H9 (cell line): ENCODE measurements at regions not wholly inside any gene's neighbourhood (a gene's known extent, or its start where the extent isn't known, plus 50 kb on each side); places are given as distances from the start of the nearest gene placed in this dataset.

ENCODE experiments used
- DNase-seq: peaks from one replicate; pipeline ENCODE4 v3.0.0-alpha.2; 2017
- H2AFZ ChIP-seq: one replicate; pipeline ENCODE4 v1.6.1; 2013; ENCODE audit warnings: mild to moderate bottlenecking, low read length, control low read depth, moderate library complexity
- H2AK5ac ChIP-seq: 2 replicates; pipeline ENCODE4 v1.6.1; 2013; ENCODE audit warnings: low read length, control low read depth, mixed read lengths; ENCODE audit not compliant: insufficient read length
- H2BK120ac ChIP-seq: one replicate; pipeline ENCODE4 v1.6.1; 2013; ENCODE audit warnings: low read depth, mild to moderate bottlenecking, low read length, control low read depth, inconsistent platforms; ENCODE audit not compliant: poor library complexity, severe bottlenecking
- H2BK12ac ChIP-seq: 2 replicates; pipeline ENCODE4 v1.6.1; 2013; ENCODE audit warnings: low read length, control low read depth, mixed read lengths, low read depth; ENCODE audit not compliant: insufficient read length
- H2BK15ac ChIP-seq: 2 replicates; pipeline ENCODE4 v1.6.1; 2013; ENCODE audit warnings: low read depth, low read length, control low read depth
- H2BK20ac ChIP-seq: one replicate; pipeline ENCODE4 v1.6.1; 2013; ENCODE audit warnings: low read depth, mild to moderate bottlenecking, low read length, control low read depth, inconsistent platforms; ENCODE audit not compliant: poor library complexity, severe bottlenecking
- H2BK5ac ChIP-seq: 2 replicates; pipeline ENCODE4 v1.6.1; 2013; ENCODE audit warnings: low read length, control low read depth, mixed read lengths; ENCODE audit not compliant: insufficient read length
- H3K14ac ChIP-seq: 2 replicates; pipeline ENCODE4 v1.6.1; 2013; ENCODE audit warnings: low read length, control low read depth; ENCODE audit not compliant: insufficient read depth
- H3K18ac ChIP-seq: 2 replicates; pipeline ENCODE4 v1.6.1; 2013; ENCODE audit warnings: low read depth, mild to moderate bottlenecking, mixed read lengths, low read length, control low read depth; ENCODE audit not compliant: insufficient read length
- H3K23ac ChIP-seq: 2 replicates; pipeline ENCODE4 v1.6.1; 2013; ENCODE audit warnings: low read length, control low read depth, mixed read lengths, low read depth; ENCODE audit not compliant: insufficient read length
- H3K23me2 ChIP-seq: 2 replicates; pipeline ENCODE4 v1.6.1; 2013; ENCODE audit warnings: low read depth, mild to moderate bottlenecking, mixed read lengths, low read length, control low read depth; ENCODE audit not compliant: insufficient read length, poor library complexity, severe bottlenecking
- H3K27ac ChIP-seq: 2 replicates; pipeline ENCODE4 v1.5.1; 2013; ENCODE audit warnings: low read length, control low read depth, mixed read lengths, low read depth; ENCODE audit not compliant: insufficient read length
- H3K27me3 ChIP-seq: 2 replicates; pipeline ENCODE4 v1.6.1; 2013; ENCODE audit warnings: low read length, control low read depth, inconsistent platforms; ENCODE audit not compliant: insufficient read depth
- H3K4ac ChIP-seq: 2 replicates; pipeline ENCODE4 v1.6.1; 2013; ENCODE audit warnings: low read depth, mild to moderate bottlenecking, control low read depth, inconsistent platforms, low read length, moderate library complexity
- H3K4me1 ChIP-seq: 2 replicates; pipeline ENCODE4 v1.6.1; 2013; ENCODE audit warnings: low read length, control low read depth, inconsistent platforms; ENCODE audit not compliant: insufficient read depth
- H3K4me2 ChIP-seq: 2 replicates; pipeline ENCODE4 v1.6.1; 2013; ENCODE audit warnings: low read length, control low read depth, mixed read lengths; ENCODE audit not compliant: insufficient read length, insufficient read depth
- H3K56ac ChIP-seq: 2 replicates; pipeline ENCODE4 v1.6.1; 2013; ENCODE audit warnings: low read depth, mild to moderate bottlenecking, mixed read lengths, low read length, control low read depth; ENCODE audit not compliant: insufficient read length
- H3K79me1 ChIP-seq: 2 replicates; pipeline ENCODE4 v1.6.1; 2013; ENCODE audit warnings: low read depth, mild to moderate bottlenecking, moderate library complexity, low read length, control low read depth, inconsistent platforms; ENCODE audit not compliant: insufficient read depth, poor library complexity, severe bottlenecking
- H3K79me2 ChIP-seq: 2 replicates; pipeline ENCODE4 v1.6.1; 2013; ENCODE audit warnings: low read length, control low read depth, inconsistent platforms; ENCODE audit not compliant: insufficient read depth
- H3K9ac ChIP-seq: 2 replicates; pipeline ENCODE4 v1.6.1; 2013; ENCODE audit warnings: low read length, control low read depth, mixed read lengths; ENCODE audit not compliant: insufficient read length; ENCODE audit errors: extremely low read depth
- H3K9me3 ChIP-seq: one replicate; pipeline ENCODE4 v1.6.1; 2013; ENCODE audit warnings: low read depth, low read length, inconsistent platforms; ENCODE audit not compliant: control insufficient read depth
- H3T11ph ChIP-seq: one replicate; pipeline ENCODE4 v1.6.1; 2013; ENCODE audit warnings: mild to moderate bottlenecking, low read length, control low read depth, inconsistent platforms
- H4K20me1 ChIP-seq: one replicate; pipeline ENCODE4 v1.6.1; 2013; ENCODE audit not compliant: control insufficient read depth, insufficient read length, insufficient read depth
- H4K5ac ChIP-seq: 2 replicates; pipeline ENCODE4 v1.6.1; 2013; ENCODE audit warnings: low read depth, mild to moderate bottlenecking, mixed read lengths, low read length, control low read depth; ENCODE audit not compliant: insufficient read length
- H4K8ac ChIP-seq: replicated peaks from 2 replicates; pipeline ENCODE4 v1.6.1; 2013; ENCODE audit warnings: low read length, control low read depth, mixed read lengths, low read depth; ENCODE audit not compliant: insufficient read length
- H4K91ac ChIP-seq: 2 replicates; pipeline ENCODE4 v1.6.1; 2013; ENCODE audit warnings: low read depth, mild to moderate bottlenecking, moderate library complexity, mixed read lengths, low read length, control low read depth; ENCODE audit not compliant: insufficient read length
- H3K27ac Mint-ChIP-seq, 3 experiments: 2 replicates in 2 of 3; 3 replicates in 1 of 3; pipeline ENCODE4 v1.8.0; 2020 to 2021; ENCODE audit warnings: mixed read lengths in 3 of 3, mild to moderate bottlenecking in 1 of 3, moderate library complexity in 1 of 3
- H3K27me3 Mint-ChIP-seq: 2 replicates; pipeline ENCODE4 v1.8.0; 2021; ENCODE audit warnings: low read depth, mild to moderate bottlenecking, moderate library complexity, mixed read lengths
- H3K36me3 Mint-ChIP-seq, 3 experiments: 2 replicates in 2 of 3; 3 replicates in 1 of 3; pipeline ENCODE4 v1.8.0; 2020 to 2021; ENCODE audit warnings: low read depth in 3 of 3, mixed read lengths in 3 of 3; ENCODE audit not compliant: insufficient read depth in 1 of 3
- H3K4me1 Mint-ChIP-seq, 2 experiments: 2 replicates each; pipeline ENCODE4 v1.8.0; 2020; ENCODE audit warnings: mixed read lengths in 2 of 2
- H3K4me3 Mint-ChIP-seq, 2 experiments: 2 replicates in 1 of 2; 3 replicates in 1 of 2; pipeline ENCODE4 v1.8.0; 2020 to 2021; ENCODE audit warnings: mild to moderate bottlenecking in 2 of 2, mixed read lengths in 2 of 2, moderate library complexity in 1 of 2
- H3K9me3 Mint-ChIP-seq, 2 experiments: 2 replicates in 1 of 2; 3 replicates in 1 of 2; pipeline ENCODE4 v1.8.0; 2020; ENCODE audit warnings: mild to moderate bottlenecking in 2 of 2, mixed read lengths in 2 of 2, moderate library complexity in 1 of 2
- WGBS: extraction: QIAGEN DNeasy Blood & Tissue Kit; methylation state at CpG from one replicate; pipeline ENCODE4 v1.1.7; 2013; ENCODE audit warnings: missing lambda C conversion rate, low lambda C conversion rate, mixed read lengths; ENCODE audit not compliant: insufficient read length; ENCODE audit errors: extremely low coverage; 5-methylcytosine and 5-hydroxymethylcytosine counted together
- TF ChIP-seq, protein P1 (sequence below): fragments of 200-600 bp; sonication (generic); conservative IDR thresholded peaks from 3 replicates; pipeline ENCODE4 v1.8.0; 2021; ENCODE audit warnings: antibody characterized with exemption, mild to moderate bottlenecking

DNA sequence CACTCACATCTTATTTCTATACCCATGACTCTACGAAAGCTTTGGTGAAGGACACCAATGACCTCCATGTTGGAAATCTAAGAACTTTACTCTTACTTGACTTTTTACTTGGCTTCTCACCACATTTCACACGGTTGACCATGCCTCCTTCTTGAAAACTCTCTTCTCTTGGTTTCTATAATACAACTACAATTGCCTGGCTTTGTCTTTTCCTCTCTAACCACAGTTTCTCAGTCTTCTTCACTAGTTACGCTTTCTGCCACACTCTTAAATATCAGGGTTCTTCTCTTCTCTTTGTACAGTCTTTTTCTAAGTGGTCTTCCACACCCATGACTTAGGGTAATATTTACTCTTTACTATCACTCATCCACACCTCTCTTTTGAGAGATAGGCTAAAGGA is 2079.8 kb upstream of the WWC1 start:
- Histone ChIP-seq H2BK12ac (no peak overlapping the region), H4K8ac (no peak overlapping the region), H3K27ac (no peak overlapping the region), H2BK15ac (no peak overlapping the region), H3K56ac (no peak overlapping the region), H3K79me2 (no peaks in the 10 kb centered on the region), H3K23ac (no peak overlapping the region), H4K20me1 (no peaks in the 10 kb centered on the region), H2BK120ac (no peak overlapping the region), H2BK5ac (no peak overlapping the region), H3K4me1 (no peaks in the 10 kb centered on the region), H3K23me2 (no peaks in the 10 kb centered on the region), H2AFZ (no peak overlapping the region), H3K79me1 (no peaks in the 10 kb centered on the region), H3K27me3 (no peaks in the 10 kb centered on the region), H3K9me3 (no peaks in the 10 kb centered on the region), H3T11ph (no peak overlapping the region), H3K9ac (no peak overlapping the region), H4K91ac (no peak overlapping the region), H2AK5ac (no peak overlapping the region), H3K18ac (no peak overlapping the region), H3K4ac (no peak overlapping the region), H3K4me2 (no peak overlapping the region), H4K5ac (no peak overlapping the region), H2BK20ac (no peak overlapping the region), H3K14ac (no peak overlapping the region)
- TF ChIP-seq, protein P1, sequence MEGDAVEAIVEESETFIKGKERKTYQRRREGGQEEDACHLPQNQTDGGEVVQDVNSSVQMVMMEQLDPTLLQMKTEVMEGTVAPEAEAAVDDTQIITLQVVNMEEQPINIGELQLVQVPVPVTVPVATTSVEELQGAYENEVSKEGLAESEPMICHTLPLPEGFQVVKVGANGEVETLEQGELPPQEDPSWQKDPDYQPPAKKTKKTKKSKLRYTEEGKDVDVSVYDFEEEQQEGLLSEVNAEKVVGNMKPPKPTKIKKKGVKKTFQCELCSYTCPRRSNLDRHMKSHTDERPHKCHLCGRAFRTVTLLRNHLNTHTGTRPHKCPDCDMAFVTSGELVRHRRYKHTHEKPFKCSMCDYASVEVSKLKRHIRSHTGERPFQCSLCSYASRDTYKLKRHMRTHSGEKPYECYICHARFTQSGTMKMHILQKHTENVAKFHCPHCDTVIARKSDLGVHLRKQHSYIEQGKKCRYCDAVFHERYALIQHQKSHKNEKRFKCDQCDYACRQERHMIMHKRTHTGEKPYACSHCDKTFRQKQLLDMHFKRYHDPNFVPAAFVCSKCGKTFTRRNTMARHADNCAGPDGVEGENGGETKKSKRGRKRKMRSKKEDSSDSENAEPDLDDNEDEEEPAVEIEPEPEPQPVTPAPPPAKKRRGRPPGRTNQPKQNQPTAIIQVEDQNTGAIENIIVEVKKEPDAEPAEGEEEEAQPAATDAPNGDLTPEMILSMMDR: no peak
- Mint-ChIP-seq H3K4me1 (peaks cover under 1 to 1% of the 10 kb centered on the region in 2 experiments; a peak in 1 of 4 replicates), H3K4me3 (no peak overlapping the region), H3K27ac (no peak overlapping the region), H3K27me3 (no peaks in the 10 kb centered on the region), H3K9me3 (no peaks in the 10 kb centered on the region), H3K36me3 (no peaks in the 10 kb centered on the region)
- no CpG with 5 or more reads among the region's 3 CpGs for WGBS
- DNase-seq: no peak
